CD4-positive, CD25-positive, alpha-beta regulatory T cell (primary cell): ENCODE measurements at regions not wholly inside any gene's neighbourhood (a gene's known extent, or its start where the extent isn't known, plus 50 kb on each side); places are given as distances from the start of the nearest gene placed in this dataset.

ENCODE experiments used
- ATAC-seq, 2 donors: fragments of 150-1000 bp; cut with Tn5 transposase; one replicate each; pipeline ENCODE4 v1.10.0; 2021; ENCODE audit warnings: low read depth in 2 of 2, moderate number of reproducible peaks in 2 of 2, moderate library complexity in 1 of 2
- DNase-seq, 3 donors: peaks; one replicate each; pipeline versions ENCODE4 v3.0.0 to v3.0.0-alpha.2; 2012 to 2022; ENCODE audit warnings: mixed read lengths in 1 of 3
- H3K27ac ChIP-seq: one replicate; pipeline ENCODE4 v1.7.0; 2013; ENCODE audit warnings: mild to moderate bottlenecking, low read length; ENCODE audit not compliant: insufficient read depth, poor library complexity, severe bottlenecking
- H3K27me3 ChIP-seq: one replicate; pipeline ENCODE4 v1.7.0; 2013; ENCODE audit warnings: low read length; ENCODE audit not compliant: control insufficient read depth, insufficient read depth
- H3K36me3 ChIP-seq: one replicate; pipeline ENCODE4 v1.7.0; 2013; ENCODE audit warnings: mild to moderate bottlenecking, low read length, moderate library complexity; ENCODE audit not compliant: control insufficient read depth, insufficient read depth
- H3K4me1 ChIP-seq: 2 replicates; pipeline ENCODE4 v1.7.0; 2013; ENCODE audit warnings: mild to moderate bottlenecking, low read length; ENCODE audit not compliant: insufficient read depth, control insufficient read depth, poor library complexity, severe bottlenecking
- H3K4me3 ChIP-seq: one replicate; pipeline ENCODE4 v1.7.0; 2013; ENCODE audit warnings: low read depth, mild to moderate bottlenecking, low read length, moderate library complexity
- H3K9me3 ChIP-seq, 2 experiments: 1 replicate in 1 of 2; 2 replicates in 1 of 2; pipeline ENCODE4 v1.7.0; 2013; ENCODE audit warnings: low read length in 2 of 2, mild to moderate bottlenecking in 1 of 2, moderate library complexity in 1 of 2; ENCODE audit not compliant: control insufficient read depth in 2 of 2
- H3K27ac Mint-ChIP-seq, 3 donors: one replicate each; pipeline ENCODE4 v1.8.0; 2020 to 2022; ENCODE audit warnings: mild to moderate bottlenecking in 3 of 3, mixed read lengths in 3 of 3, moderate library complexity in 2 of 3
- H3K27me3 Mint-ChIP-seq: one replicate; pipeline ENCODE4 v1.8.0; 2022; ENCODE audit warnings: mild to moderate bottlenecking, mixed read lengths
- H3K36me3 Mint-ChIP-seq: one replicate; pipeline ENCODE4 v1.8.0; 2020; ENCODE audit warnings: mixed read lengths
- H3K4me1 Mint-ChIP-seq, 4 donors: one replicate each; pipeline ENCODE4 v1.8.0; 2020 to 2022; ENCODE audit warnings: mixed read lengths in 4 of 4, mild to moderate bottlenecking in 1 of 4
- H3K4me3 Mint-ChIP-seq, 4 donors: one replicate each; pipeline ENCODE4 v1.8.0; 2020 to 2022; ENCODE audit warnings: mild to moderate bottlenecking in 4 of 4, mixed read lengths in 4 of 4, moderate library complexity in 3 of 4
- H3K9me3 Mint-ChIP-seq, 7 donors: one replicate each; pipeline ENCODE4 v1.8.0; 2020 to 2022; ENCODE audit warnings: mixed read lengths in 7 of 7, mild to moderate bottlenecking in 3 of 7, moderate library complexity in 2 of 7

DNA sequence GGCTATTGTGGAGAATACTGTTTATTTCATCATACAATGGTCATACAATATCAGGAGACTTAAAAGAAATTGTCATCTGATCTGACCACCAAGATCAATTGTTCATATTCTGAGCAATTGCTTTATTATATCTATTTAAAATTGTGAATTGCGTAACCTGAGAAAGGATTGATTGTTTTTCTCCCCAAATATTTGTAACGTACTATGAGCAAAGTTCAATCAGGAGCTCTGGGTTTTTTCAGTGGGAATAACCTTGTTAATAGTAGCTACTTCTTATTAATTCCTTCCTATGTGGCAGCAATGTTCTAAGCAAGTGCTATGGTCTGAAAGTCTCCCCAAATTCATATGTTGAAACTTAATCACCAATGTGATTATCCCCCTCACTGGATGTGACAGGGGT is 323.1 kb downstream of the ZPLD1 start:
- H3K4me1 Mint-ChIP-seq: no peaks in the 10 kb centered on the region

DNA sequence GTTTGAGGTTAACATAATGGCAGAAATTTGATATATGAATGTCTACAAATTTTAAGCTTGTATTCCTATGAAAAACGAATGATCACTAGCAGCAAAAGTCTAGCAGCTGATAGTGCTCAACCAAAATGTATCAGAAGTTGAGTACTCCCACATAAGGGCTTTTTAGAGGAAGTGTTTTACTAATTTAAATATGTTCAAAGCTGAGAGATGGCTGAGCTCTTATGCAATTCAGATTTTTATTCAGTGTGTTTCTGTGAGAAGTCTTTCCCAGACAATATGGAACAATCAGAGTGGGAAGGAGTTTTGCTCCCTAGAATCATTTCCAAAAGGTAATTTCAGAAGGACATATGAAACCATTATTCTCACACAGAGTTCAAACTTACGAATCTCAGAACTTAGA is 327.0 kb downstream of the ZPLD1 start:
- Histone ChIP-seq H3K27me3 (no peaks in the 10 kb centered on the region), H3K9me3 (no peaks in the 10 kb centered on the region), H3K4me3 (no peak overlapping the region), H3K27ac (no peak overlapping the region), H3K36me3 (no peaks in the 10 kb centered on the region), H3K4me1 (no peaks in the 10 kb centered on the region)
- Mint-ChIP-seq H3K27me3 (no peaks in the 10 kb centered on the region), H3K27ac (no peak overlapping the region), H3K4me1 (no peaks in the 10 kb centered on the region), H3K36me3 (no peaks in the 10 kb centered on the region), H3K4me3 (no peak overlapping the region), H3K9me3 (peaks cover 0 to 3% (median 0%) of the 10 kb centered on the region in 7 donors)
- ATAC-seq (no peak), DNase-seq (no peak)

More for the DNA sequence above, 323.1 kb downstream of the ZPLD1 start:
- Mint-ChIP-seq H3K4me3 (no peak overlapping the region), H3K27me3 (no peaks in the 10 kb centered on the region), H3K9me3 (peaks cover 0 to 3% (median 0%) of the 10 kb centered on the region in 7 donors), H3K36me3 (no peaks in the 10 kb centered on the region), H3K27ac (no peak overlapping the region)
- H3K27me3 ChIP-seq: no peaks in the 10 kb centered on the region
- H3K4me3 ChIP-seq: no peak overlapping the region
- no peaks in the 10 kb centered on the region for H3K4me1 ChIP-seq
- no peak for DNase-seq
- H3K9me3 ChIP-seq: no peaks in the 10 kb centered on the region
- H3K27ac ChIP-seq: no peak overlapping the region
- no peak for ATAC-seq
- H3K36me3 ChIP-seq: no peaks in the 10 kb centered on the region

- no peaks in the 10 kb centered on the region for H3K36me3 Mint-ChIP-seq
- no peak overlapping the region for H3K27ac Mint-ChIP-seq
- ATAC-seq (no peak), DNase-seq (no peak)
- Histone ChIP-seq H3K9me3 (no peaks in the 10 kb centered on the region), H3K36me3 (no peaks in the 10 kb centered on the region), H3K27ac (no peak overlapping the region), H3K4me3 (no peak overlapping the region), H3K27me3 (no peaks in the 10 kb centered on the region), H3K4me1 (no peaks in the 10 kb centered on the region)
- H3K4me3 Mint-ChIP-seq: no peak overlapping the region
- peaks cover 0 to 3% (median 0%) of the 10 kb centered on the region in 7 donors for H3K9me3 Mint-ChIP-seq
- H3K27me3 Mint-ChIP-seq: no peaks in the 10 kb centered on the region
- H3K4me1 Mint-ChIP-seq: no peaks in the 10 kb centered on the region
Observed at GRCh38 chr3:102790747-102791325, 356.0 kb downstream of the ZPLD1 start.

DNA sequence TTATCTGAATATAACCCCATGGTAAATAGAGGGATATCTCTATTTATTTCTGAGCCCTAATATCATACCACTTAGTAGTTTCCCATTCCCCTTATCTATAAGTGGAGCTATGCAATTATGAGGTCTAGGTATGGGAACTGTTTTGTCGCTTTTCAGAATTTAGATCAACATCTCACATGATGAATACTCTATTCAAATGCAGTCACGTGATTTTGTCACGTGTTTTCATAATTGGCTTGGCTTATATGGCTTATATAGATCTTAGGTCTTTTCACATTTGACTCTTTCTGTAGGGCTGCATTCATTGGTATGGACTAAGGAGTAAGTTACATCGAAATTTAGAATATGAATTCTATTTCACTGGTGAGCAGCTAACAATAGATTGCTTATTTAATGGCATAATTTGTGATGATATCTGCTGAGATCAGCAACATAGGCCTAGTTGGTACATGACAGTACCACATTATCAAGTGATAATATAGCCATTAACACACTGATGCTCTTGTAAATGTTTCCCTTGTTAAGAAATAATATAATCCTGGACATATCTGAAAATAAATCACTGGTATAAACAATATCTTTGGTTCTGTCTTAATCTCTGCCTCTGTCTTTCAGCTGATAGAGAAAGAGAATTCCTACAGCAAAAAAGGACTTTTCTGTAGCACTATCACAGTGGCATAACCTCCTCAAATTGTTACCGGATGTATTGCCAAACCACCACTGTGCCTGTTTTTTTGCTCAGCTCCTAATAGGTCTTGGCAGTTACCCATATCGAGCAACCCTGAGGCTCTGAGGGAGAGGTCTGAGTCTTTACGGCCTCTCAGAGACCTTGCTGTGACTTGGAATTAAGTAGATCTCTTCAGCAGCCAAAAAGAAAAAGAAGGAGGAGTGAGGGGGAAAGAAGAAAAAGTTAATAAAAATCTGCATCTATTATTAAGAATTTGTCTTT is 357.1 kb downstream of the ZPLD1 start:
- no peak overlapping the region for H3K27ac Mint-ChIP-seq

DNA sequence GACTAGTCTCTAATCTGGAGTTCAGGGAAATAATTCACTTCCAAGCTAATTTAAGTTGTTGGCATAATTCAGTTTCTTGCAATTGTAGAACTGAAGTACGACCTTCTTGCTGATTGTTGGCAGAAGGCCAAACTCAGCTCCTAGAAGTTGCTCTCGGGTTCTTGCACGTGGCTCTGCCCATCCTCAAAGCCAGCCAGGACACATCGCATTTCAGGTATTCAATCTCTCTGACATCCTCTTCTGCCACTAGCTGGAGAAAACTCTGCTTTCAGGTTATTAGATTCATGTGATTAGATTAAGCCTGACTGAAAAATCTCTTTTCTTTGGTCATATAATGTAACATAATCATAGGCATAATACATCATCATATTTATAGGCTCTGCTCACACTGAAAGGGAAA is 362.0 kb downstream of the ZPLD1 start:
- no peak for ATAC-seq
- no peak overlapping the region for H3K4me3 Mint-ChIP-seq
- H3K36me3 ChIP-seq: no peaks in the 10 kb centered on the region
- no peaks in the 10 kb centered on the region for H3K9me3 ChIP-seq
- no peak for DNase-seq
- H3K4me1 ChIP-seq: no peaks in the 10 kb centered on the region
- H3K27ac ChIP-seq: no peak overlapping the region
- H3K4me1 Mint-ChIP-seq: no peaks in the 10 kb centered on the region
- no peak overlapping the region for H3K4me3 ChIP-seq
- H3K27ac Mint-ChIP-seq: no peak overlapping the region
- H3K36me3 Mint-ChIP-seq: no peaks in the 10 kb centered on the region
- peaks cover 0 to 4% (median 0%) of the 10 kb centered on the region in 7 donors for H3K9me3 Mint-ChIP-seq
- no peaks in the 10 kb centered on the region for H3K27me3 ChIP-seq
- H3K27me3 Mint-ChIP-seq: no peaks in the 10 kb centered on the region

More for the DNA sequence above, 357.1 kb downstream of the ZPLD1 start:
- H3K36me3 ChIP-seq: no peaks in the 10 kb centered on the region
- H3K27ac ChIP-seq: no peak overlapping the region
- H3K4me1 ChIP-seq: no peaks in the 10 kb centered on the region
- no peaks in the 10 kb centered on the region for H3K9me3 ChIP-seq
- DNase-seq (no peak), ATAC-seq (no peak)
- H3K27me3 Mint-ChIP-seq: no peaks in the 10 kb centered on the region
- H3K27me3 ChIP-seq: no peaks in the 10 kb centered on the region
- no peaks in the 10 kb centered on the region for H3K36me3 Mint-ChIP-seq
- no peak overlapping the region for H3K4me3 Mint-ChIP-seq
- no peak overlapping the region for H3K4me3 ChIP-seq
- no peaks in the 10 kb centered on the region for H3K4me1 Mint-ChIP-seq
- H3K9me3 Mint-ChIP-seq: peaks cover 0 to 3% (median 0%) of the 10 kb centered on the region in 7 donors

- Mint-ChIP-seq H3K27ac (no peak overlapping the region), H3K4me1 (no peaks in the 10 kb centered on the region), H3K4me3 (no peak overlapping the region), H3K36me3 (no peaks in the 10 kb centered on the region), H3K9me3 (peaks cover 0 to 2% (median 0%) of the 10 kb centered on the region in 7 donors), H3K27me3 (no peaks in the 10 kb centered on the region)
- H3K27ac ChIP-seq: no peak overlapping the region
- no peak for DNase-seq
- no peaks in the 10 kb centered on the region for H3K9me3 ChIP-seq
- H3K4me1 ChIP-seq: no peaks in the 10 kb centered on the region
- H3K36me3 ChIP-seq: no peaks in the 10 kb centered on the region
- ATAC-seq: no peak
- H3K27me3 ChIP-seq: no peaks in the 10 kb centered on the region
- no peak overlapping the region for H3K4me3 ChIP-seq
Observed at GRCh38 chr3:102802819-102803420, 368.1 kb downstream of the ZPLD1 start.

DNA sequence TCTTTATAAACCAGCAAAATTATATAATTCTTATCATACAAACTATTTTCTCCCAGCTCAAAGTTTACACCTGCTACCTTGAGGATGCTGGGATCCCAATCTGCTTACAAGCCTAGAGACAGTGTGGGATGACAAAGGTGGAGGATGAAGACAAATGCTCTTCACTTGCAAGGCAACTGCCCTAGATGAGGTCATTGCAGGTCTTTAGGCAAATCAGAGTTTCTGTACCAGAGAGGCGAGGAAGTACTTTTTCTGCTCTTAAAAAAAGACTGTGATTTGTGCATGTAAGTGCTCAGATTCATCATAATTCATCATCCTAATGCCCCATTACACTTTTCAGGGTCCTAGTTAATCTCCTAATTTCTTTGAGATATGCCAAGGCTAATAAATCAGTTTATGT is 376.1 kb downstream of the ZPLD1 start:
- Histone ChIP-seq H3K36me3 (no peaks in the 10 kb centered on the region), H3K27ac (no peak overlapping the region), H3K4me1 (no peaks in the 10 kb centered on the region), H3K9me3 (no peaks in the 10 kb centered on the region), H3K27me3 (no peaks in the 10 kb centered on the region), H3K4me3 (no peak overlapping the region)
- Mint-ChIP-seq H3K9me3 (peaks cover 0 to 2% (median 0%) of the 10 kb centered on the region in 7 donors), H3K4me1 (no peaks in the 10 kb centered on the region), H3K27ac (no peak overlapping the region), H3K36me3 (no peaks in the 10 kb centered on the region), H3K27me3 (no peaks in the 10 kb centered on the region), H3K4me3 (no peak overlapping the region)
- no peak for ATAC-seq
- no peak for DNase-seq
